AG09309 (cell line): ENCODE measurements at regions not wholly inside any gene's neighbourhood (a gene's known extent, or its start where the extent isn't known, plus 50 kb on each side); places are given as distances from the start of the nearest gene placed in this dataset.
A peak's percentile ranks its signal among the peaks of the same experiment; 100 is the strongest.

Experiments used
- DNase-seq: peaks from one replicate; pipeline ENCODE4 v3.0.0-alpha.2; 2010; ENCODE audit warnings: low read depth
- H3K4me3 ChIP-seq: 2 replicates; pipeline ENCODE4 v1.5.1; 2011; ENCODE audit warnings: mild to moderate bottlenecking, low read depth, low read length, moderate library complexity; ENCODE audit not compliant: control insufficient read depth
- CTCF ChIP-seq: IDR thresholded peaks from 2 replicates; pipeline ENCODE4 v1.5.1; 2011; ENCODE audit warnings: mild to moderate bottlenecking, low read depth, low read length, inconsistent platforms; ENCODE audit not compliant: insufficient read depth, control insufficient read depth; ENCODE audit errors: missing control alignments

DNA sequence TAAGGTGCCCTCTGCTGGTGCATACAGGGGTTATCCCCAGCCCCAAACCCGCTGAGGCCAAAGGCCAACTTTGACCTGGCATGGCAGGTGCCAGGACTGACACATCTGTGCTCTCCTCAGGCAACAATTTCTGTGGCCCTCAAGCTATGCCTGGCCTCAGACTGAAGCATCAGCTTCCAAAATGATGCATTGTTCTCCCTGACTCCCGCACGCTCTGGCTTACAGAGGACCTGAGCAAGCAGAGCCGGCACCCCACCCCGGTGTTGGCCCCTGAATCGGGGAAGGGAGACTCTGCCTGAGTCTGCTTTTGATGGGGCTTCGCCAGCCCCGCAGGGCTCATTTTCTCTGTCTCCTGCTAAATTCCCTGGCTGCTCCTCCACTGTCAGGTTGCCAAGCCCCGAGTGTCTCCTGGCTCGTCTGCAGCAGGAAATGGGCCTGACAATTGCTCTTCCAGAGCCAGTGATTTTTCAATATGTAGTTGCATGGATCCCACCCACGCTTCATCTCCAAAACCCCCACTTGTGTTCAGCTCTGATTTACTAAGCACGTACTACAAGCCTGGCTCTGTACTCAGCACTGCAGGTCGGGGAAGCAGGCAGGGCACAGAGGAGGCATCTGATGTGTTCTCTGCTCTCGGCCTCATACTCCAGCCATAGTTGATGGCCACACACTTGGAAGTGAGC lies 126.1 kb downstream of the SLC38A6 start:
- peak; percentile 28 for TF ChIP-seq CTCF

GRCh38 chr14:61106271-61106958 lies 125.4 kb downstream of the SLC38A6 start:
- TF ChIP-seq CTCF, result no peak
- no peak overlapping the region for H3K4me3 ChIP-seq
- no peak for DNase-seq

More for the DNA sequence above, 126.1 kb downstream of the SLC38A6 start:
- H3K4me3 ChIP-seq, result no peak overlapping the region
- DNase-seq, result no peak

GRCh38 chr14:61104358-61104757 lies 123.3 kb downstream of the SLC38A6 start:
- H3K4me3 ChIP-seq, result no peak overlapping the region
- no peak for DNase-seq
- no peak for TF ChIP-seq CTCF

DNA sequence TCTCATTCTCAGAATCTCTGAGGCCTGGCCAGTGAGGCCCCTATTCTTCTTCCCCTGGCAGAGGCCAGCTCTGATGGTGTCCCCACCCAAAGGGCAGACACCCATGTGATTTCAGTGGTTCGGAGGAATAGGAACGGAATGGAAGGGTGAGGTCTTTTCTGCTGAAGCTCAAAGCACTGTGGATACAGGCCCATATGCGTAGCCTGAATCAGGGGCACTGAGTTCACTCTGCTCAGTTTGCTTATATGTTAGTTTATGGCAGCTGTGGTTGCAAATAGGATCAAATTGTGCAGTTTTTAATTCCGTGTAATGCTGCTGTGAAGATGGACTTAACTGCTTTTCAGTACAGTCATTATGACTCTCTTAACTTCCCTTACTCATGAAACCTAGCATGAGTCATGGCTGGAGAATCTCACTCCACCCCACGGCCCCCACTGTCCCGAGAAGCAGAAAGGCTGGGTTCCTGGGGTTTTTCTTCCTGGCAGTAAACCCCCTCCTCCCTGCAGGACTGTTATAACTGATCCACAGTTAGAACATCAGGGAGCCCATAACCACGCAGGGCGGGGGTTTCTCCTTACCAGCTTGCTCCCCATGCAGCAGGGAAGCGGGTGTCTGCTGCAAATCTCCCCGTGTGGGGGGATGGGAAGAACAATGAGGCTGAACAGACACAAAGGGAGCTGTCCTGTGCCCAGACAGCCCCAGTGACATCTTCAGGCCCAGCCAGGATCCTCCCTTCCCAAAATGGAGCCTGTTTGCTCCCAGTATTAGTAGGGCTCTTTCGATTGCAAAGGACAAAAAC lies 122.7 kb downstream of the SLC38A6 start:
- H3K4me3 ChIP-seq, result no peak overlapping the region
- no peak for TF ChIP-seq CTCF
- DNase-seq, result peak; percentile 93

DNA sequence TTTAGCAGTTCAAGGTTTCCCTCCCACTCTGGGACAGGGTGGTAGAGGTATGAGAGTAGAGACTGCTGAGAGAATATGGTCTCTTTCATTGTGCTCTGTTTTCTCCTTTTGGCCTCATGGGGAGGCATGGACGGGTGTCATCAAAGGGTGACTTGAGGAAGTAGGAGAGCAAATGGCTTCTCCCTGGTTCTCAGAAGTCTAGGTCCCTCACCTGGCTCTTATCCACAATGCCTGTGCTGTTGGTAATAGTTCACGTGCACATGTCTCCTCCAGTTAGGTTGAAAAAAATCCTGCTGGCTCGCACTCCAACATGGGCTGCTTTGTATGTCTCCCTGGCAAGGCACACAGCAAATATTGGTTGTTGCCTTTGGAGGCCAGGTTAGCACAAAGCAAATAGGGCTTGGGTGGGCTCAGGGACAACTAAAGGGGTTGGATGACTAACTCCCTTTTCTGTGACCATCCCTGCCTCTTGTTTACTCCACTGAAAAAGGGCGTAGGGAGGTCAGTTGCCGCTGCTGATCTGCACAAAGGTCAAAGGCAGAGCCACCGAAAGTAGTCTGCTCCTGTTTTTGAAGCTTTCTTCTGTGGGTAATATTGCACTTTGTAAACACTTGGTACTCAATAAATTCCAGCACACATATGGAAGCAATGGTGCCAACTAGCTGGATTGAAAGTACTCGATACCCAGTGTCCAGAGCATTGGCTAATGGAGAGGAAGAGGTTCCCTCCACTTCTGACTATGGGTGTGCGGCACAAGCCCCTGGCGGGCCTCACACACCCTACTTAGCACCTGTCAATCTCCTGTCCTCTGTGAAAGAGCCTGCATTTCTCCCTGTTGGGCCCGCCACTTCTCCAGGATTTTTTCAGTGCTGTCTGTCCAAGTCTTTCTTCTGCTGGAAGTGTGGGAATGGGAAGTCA lies 121.8 kb downstream of the SLC38A6 start:
- TF ChIP-seq CTCF, result no peak
- H3K4me3 ChIP-seq, result no peak overlapping the region
- DNase-seq, result no peak
